ENCODE measurements at regions not wholly inside any gene's neighbourhood (a gene's known extent, or its start where the extent isn't known, plus 50 kb on each side); places are given as distances from the start of the nearest gene placed in this dataset.

GRCh38 chr13:70183041-70183440 is 74.8 kb upstream of the KLHL1 start:
- ChIA-PET POLR2A (no interaction called here), CTCF (no interaction called here)
- Histone ChIP-seq H3K36me3 (ENCODE audit: control insufficient read depth in 4 of 4, insufficient read depth in 4 of 4, low read length in 3 of 4) (no peaks in the 10 kb centered on the region), H3K27ac (ENCODE audit: insufficient read depth in 1 of 2, low read depth in 1 of 2, low read length in 2 of 2, poor library complexity in 1 of 2, severe bottlenecking in 2 of 2) (no peak overlapping the region), H3K4me3 (ENCODE audit: control insufficient read depth in 1 of 7, extremely low read depth in 1 of 7, insufficient read depth in 4 of 7, low read depth in 2 of 7, low read length in 6 of 7) (no peak overlapping the region), H3K9me3 (ENCODE audit: control extremely low read depth in 1 of 5, control insufficient read depth in 4 of 5, insufficient read depth in 2 of 5, low read depth in 1 of 5, low read length in 4 of 5) (no peaks in the 10 kb centered on the region), H3K4me1 (ENCODE audit: control extremely low read depth in 1 of 4, control insufficient read depth in 4 of 4, insufficient read depth in 4 of 4, low read length in 3 of 4) (no peaks in the 10 kb centered on the region), H3K27me3 (replicated peaks in 2 of 5; ENCODE audit: control insufficient read depth in 4 of 5, insufficient read depth in 5 of 5, low read length in 4 of 5) (no peaks in the 10 kb centered on the region)
- no peak for DNase-seq
- WGBS (ENCODE audit: insufficient coverage): 100% methylated on average over 1 of the region's 2 CpGs
